ENCODE measurements at regions not wholly inside any gene's neighbourhood (a gene's known extent, or its start where the extent isn't known, plus 50 kb on each side); places are given as distances from the start of the nearest gene placed in this dataset.

DNA sequence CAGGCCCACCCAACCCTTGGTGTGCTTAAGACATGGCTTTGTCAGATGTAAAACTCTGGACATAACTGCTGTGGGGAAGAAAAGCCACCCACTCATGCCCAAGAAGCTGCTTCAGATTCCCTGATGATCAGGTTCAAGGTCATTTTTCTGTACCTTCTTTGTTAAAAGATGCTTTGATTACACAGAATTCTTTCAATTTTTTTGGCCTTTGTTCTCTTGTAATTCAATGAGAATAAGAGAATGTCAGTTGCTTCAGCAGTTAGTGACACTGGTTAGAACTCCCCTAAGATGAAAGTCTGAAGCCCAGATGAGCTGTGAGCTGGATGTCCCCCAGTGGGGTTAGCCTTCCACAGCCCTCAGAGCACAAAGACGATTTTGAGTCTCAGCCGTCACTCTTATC, 152.7 kb downstream of the CHRM3 start:
- no peak for DNase-seq

DNA sequence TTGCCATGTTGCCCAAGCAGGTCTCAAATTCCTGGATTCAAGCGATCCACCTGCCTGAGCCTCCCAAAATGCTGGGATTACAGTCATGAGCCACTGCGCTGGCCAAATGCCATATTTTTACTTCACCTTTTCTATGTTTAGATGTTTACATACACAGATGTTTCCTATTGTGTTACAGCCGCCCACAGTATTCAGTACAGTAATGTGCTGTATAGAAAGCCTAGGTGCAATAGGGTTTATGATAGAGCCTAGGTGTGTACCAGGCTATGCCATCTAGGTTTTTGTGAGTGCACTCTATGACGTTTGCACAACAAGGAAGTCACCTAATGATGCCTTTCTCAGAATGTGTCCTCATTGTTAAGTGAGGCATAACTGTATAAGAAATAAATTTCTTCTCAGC, 153.4 kb downstream of the CHRM3 start:
- DNase-seq = no peak

DNA sequence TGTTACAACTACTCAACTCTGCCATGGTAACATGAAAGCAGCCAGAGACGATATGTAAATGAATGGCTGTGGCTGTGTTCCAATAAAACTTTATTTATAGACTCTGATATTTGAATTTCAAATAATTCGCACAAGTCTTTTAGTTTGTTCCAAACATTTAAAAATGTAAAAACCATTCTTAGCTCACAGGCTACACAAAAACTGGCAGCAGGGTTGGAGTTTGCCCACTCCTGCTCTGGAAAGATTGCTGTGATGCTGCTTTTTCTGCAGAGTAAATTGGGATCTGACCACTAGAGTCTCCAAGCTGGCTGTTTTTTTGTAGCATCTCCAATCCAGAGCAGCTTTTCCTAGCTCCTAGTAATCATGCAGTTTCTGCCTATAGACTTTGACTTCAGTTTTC, 157.5 kb downstream of the CHRM3 start:
- DNase-seq = no peak

DNA sequence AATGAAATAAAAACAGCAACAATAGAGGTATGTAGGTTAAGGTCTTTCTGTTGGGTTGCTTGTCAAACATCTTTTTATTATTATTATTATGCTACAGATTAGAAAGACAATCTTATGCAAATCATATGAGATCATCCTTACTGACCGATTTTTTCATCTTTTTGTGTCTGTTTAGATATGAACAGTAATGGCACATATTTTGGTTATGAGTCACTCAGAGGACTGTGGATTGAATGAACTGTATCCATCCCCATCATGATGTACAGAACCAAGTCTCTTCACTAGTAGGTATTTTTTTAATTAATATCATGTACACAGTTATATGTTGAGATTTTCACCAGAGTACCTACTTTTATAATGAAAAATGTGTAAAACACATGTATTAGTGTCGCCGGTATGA, 159.1 kb downstream of the CHRM3 start:
- no peak for DNase-seq

DNA sequence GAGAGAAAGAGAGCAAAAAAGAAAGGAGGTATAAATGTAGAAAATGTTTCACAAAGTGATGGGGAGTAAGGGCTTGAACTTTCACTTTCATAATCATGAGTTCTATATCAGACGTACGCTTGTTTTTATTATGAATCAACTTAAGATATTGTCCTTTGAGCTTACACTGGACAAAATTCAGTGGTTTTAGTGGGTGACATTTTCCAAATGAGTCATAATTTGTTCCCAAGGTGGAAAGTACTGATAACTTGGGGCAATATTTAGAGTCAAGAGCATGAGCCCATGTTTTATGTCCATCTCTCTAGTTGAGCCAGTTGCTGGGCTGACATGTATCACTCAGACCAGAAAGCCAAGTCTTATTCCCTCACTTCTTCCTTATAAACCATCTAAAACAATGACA, 161.6 kb downstream of the CHRM3 start:
- no peak for DNase-seq

DNA sequence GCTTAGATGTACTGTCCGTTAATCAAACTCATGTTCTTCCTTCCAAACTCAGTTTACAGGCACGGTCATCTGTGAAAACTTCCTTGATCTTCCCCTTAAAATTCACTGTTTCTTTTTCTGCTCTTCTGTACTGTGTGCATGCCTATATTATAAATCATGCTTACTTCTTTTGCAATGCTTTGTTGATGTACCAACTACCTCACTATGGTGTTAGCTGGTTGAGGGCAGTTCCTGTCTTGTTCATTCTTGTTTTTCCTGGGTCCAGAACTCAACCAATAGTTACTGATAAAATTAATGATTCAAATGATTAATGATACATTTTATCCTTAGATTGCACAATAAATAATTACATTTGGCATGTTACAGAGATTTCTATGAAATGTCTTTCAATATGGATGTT, 163.8 kb downstream of the CHRM3 start:
- no peak for DNase-seq

DNA sequence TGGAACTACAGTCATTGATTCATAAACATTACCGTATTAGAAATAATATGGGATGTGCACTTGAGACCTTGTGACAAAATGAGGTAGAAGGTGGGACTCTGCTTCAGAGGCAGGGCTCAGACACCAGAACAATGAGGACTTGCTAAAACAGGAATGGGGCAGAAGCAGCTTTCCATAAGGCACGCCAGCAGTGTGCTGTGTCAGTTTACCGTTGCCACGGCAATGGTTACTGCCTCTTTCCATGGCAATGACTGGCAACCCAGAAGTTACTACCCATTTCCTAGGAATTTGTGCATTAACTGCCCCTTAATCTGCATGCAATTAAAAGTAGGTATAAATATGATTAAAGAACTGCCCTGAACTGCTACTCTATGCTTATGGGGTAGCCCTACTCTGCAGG, 169.0 kb downstream of the CHRM3 start:
- no peak for DNase-seq

DNA sequence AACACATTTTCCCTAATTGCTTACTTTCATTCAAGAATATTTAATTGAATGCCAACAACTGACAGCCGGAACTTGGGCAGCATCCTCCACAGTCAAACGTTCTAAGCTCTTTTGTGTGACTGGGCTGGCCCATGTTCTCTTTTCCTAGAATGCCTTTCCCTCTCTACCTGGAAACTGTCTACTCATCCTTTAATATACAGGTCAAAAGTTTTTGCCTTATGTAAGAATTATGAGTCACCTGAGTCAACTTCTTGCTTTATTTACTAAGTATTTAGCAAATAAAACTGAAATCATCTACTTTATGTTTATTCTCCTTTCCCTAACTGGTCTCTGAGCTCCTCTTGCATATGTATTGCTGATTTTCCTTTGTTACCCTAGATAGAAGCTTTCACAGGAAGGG, 172.2 kb downstream of the CHRM3 start:
- DNase-seq = no peak

DNA sequence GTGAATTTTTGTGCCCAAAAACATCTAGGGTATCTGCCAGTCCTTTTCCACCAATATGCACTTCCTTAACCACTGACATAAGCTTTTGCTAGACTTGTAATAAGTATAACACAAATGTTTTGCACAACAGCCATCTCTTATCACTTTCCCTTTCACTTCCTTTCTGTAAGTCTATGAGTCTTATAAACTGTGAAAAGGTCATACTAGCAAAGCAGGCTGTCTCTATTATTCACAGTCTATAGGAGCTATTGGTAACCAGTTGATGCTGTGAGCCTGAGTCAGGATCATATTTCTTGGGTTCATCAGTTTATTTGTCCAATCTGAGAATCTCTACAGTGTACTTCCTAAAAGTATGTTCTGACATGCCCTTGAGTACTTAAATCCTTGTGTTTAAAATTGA, 172.6 kb downstream of the CHRM3 start:
- no peak for DNase-seq

DNA sequence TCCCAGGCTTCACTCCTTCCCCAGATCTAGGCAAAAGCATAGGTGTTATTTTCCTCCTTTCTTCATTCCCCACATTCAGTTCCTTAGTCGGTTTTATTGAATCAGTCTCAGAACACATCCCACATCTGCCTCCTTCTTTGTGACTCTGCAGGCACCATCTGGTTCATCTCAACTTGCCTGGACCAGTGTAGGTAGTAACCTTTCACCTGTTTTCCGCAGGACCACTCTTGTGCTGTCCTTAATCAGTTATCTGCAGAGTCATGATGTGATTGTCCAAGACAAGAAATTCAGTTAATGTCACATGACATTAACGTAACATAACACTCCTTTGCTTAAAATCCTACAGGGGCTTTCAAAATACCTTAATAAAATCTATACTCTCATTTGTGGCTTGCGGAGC, 174.6 kb downstream of the CHRM3 start:
- no peak for DNase-seq

DNA sequence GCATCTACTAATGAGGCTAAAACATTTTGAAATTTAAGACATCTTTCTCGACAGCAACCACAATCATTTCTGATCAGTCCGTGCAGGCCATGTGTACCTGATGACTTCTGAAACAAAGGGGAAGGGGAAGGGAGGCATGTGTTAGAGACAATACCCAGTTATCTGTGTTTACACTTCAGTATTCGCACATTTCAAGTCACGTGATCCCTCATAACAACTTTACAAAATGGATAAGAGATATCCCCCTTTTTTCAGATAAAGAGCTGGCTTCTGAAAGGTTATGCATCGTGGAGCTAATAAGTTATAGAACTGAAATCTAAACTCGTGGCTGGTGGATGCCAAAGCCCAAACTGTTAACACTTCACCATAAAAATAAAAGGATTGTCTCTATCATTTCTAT, 175.7 kb downstream of the CHRM3 start:
- DNase-seq = no peak

DNA sequence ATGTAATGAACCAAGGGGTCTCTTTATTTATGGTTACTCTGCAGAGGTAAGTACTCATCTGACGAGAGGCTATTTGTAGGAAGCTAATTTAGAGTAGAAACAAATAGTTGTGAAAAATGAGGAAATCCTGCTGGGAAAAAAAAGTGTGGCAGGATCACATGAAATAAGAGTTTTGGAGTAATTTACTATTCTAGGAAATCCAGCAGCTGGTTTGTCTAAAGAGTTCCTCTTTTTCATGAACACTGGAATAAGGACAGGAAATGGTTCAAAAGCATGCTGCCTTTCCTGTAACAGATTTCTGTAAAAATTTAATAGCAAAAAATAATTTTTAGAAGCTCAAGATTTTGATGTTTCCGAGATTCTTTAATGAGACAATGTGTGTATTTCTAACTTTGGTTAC, 177.3 kb downstream of the CHRM3 start:
- DNase-seq = no peak

DNA sequence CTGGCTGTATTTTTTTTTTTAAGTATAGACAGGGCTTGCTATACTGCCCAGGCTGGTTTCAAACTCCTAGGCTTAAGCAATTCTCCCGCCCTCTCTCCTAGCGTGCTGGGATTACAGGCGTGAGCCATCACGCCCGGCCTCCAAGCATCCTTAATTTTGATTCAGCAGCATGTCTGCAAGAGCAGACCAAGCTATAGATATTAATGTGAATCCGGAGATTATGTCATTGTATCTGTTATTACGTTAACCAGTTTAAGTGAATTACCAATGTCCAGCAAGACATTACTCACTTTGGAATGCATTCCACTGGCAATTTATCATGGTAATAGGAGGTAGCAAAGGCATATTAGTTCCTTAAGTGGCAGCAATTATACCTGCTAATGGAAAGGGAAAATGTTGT, 179.7 kb downstream of the CHRM3 start:
- no peak for DNase-seq

DNA sequence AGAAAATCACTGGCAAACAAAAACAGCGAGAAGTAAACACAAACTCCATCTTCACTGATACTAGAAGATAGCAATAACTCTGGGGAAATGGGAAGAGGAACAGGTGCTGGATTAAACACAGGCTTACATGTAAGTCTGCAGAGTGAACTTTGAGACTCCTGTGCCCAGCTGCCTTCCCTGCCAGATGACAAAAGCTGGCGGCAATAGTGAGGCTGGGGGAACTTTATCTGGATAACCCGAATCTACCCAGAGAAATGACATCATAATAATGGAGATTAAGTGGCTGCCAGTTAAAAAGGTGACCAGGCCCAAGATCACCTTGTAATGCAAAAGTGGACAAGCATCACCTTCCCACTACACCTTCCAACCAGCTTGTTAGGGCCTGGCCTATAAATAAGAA, 184.5 kb downstream of the CHRM3 start:
- no peak for DNase-seq

DNA sequence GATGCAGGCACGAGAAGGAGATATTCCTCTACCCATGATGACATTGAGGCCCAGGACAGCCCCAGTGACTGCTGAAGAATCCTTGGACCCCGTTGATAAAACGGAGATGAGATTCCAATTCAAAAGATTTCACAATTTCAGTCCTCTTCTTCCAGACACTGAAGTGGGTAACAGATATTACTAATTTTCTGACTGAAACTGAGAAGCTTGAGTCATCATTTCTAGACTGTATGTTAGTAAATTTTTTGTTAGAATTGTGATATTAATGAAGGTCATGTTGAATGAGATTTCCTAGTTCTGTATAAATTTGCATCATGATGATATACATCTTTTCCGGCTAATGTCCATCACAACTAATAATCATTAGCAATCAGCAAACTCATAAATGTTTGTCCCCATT, 185.8 kb downstream of the CHRM3 start:
- no peak for DNase-seq

DNA sequence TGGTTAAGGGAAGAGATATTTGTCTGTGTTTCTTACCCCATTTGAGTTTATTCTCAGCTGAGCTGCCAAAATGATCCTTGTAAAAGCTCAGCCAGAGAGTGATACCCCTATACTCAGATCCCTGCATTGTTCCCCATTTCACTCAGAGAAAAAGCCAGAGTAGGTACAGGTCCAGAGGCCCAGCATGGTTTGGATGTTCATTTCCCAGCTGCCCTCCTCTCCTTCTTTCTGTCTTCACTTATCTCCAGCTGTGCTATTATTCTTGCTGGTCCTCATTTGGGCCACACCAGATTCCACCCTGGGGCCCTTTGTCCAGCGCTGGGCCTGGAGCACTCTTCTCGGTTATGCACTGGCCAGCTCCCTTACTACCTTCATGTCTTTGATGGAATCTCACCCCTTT, 187.7 kb downstream of the CHRM3 start:
- DNase-seq = no peak

DNA sequence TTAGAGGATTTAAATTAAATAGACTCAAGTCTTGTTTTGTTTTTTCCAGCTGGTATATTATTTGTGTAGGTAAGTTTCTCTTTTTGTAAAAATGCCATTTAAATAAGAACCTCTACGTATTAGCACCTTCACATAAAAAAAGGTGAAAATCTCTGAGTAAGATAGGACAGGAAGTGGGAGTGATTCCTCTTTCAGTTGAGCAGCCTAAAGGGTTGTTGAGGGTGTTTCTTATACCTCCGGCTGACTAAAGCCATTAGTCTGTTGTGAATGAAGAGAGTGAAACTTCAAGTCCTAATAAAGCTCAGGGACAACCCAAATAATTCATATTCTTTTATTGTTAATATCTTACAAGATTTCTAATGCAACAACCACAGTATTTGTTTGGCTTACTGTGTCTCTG, 188.7 kb downstream of the CHRM3 start:
- DNase-seq = no peak

DNA sequence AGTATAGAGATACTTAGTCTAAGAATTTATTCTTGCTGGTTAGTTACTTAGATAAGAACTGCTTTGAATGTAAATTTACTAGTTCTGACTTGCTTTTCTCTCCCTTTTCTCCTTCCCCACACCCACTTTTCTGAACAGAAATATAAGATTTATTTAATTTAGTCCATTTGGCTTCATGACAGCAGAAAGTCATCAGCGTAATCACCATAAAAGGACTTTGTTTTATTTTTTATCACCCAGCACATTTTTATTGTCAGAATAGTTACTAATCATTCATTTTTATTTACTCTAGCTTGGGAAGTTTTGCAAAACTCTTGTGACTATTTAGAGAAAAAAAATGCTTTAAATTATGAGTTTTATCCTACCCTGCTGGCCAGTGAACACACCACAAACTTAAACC, 197.2 kb downstream of the CHRM3 start:
- no peak for DNase-seq

DNA sequence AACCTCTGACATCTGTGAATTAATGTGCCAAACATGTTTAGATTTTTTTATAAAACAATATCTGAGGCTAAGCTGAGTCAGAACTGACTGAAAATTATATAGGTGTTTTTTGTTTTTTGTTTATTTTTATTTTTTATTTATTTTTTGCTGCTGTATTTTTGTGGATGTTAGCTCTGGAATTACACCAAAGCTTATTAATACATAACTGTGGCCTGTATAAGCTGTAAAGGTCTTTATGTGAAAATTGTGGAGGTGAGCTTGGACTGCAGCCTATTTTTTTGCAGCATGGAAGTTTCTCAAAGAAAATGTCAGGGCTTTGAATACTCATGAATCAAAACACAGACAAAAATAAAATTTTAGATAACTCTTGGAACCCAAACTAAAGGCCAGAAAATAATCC, 199.8 kb downstream of the CHRM3 start:
- DNase-seq = no peak

DNA sequence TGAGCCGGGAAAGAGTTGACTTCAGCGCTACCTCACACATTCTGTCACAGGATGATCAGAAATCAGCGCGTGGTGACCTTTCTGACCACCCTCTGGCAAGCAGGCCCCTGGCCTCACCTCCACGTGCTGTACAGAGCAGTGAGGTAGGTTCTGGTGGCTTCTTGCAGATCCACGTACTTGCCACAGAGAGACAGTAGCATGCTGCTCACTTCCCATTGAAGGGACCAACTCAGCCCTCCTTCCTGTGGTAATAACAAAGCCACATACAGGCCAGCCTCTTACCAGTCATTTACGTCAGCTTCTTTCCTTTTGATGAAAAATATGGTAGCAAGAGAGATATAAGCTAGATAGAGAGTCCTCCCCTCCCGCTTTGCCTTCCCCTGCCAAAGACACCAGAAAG, 200.7 kb downstream of the CHRM3 start:
- no peak for DNase-seq

DNA sequence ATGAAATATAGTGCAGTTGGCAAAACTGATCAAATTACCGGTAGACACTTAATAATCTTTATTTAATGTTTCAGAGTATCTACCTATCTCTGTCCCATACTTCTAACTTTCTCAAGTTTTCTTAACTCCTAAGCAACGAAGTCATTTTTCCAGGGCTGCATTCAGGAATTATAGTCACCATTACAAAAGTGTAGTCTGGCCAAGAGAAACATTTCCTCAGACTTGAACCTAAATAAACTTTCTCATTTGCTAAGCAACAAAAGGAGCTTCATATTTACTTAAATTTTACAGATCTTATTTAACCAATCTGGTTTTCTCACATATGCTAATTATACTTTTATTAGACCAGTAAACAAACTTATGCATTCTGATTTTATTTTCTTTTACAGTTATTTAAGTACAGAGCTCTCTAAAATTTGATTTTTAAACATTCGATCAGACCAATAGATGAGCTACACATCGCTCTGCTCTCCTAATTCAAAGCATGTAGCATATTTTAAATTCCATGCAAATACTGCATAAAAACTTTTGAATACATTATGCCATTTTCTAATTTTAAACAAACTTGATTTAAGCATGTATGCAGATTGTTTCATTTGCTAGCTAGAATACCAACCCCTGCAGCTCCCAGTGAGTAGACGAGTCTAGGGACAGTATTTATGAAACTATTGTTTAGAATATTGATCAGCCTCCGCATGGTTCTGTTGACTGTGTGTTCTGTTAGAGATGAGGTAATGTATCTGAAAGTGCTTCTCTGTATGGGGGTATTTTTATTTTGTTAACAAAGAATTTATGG, 201.4 kb downstream of the CHRM3 start:
- no peak for DNase-seq

DNA sequence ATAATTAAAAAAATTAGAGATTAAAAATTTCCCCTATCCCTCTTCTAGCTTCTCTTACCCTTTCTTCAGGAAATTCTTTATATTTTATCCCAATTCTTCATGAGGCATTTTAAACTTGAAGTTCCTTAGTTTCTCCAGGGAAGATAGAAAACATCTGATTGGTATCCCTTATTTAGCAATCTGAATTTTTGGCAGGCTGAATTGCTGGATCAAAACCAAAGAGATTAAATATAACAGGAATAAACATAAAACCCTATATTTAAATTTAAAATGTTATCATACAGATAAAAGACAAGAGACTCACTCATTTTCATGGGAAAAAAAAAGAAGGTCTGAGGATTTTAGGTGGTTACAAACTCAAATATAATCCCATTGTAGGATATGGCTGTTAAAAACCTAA, 204.2 kb downstream of the CHRM3 start:
- DNase-seq = no peak

DNA sequence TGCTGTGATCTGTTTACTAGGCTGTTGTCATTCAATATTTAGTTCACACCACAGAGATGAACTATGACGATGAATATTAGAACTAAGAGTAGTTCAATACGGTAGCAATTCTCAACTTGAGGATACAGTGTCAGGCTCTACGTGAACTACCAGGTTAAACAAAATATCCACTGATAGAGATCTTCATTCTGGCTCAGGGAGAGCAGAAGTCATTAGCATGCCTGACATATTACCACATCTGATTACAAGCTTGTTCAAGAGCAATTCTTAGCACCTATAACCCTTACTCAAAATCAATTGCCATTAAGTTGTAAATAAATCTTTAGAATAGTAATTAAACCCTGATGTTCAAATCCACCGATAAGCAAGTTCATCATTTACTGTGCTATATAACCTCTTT, 207.2 kb downstream of the CHRM3 start:
- no peak for DNase-seq

DNA sequence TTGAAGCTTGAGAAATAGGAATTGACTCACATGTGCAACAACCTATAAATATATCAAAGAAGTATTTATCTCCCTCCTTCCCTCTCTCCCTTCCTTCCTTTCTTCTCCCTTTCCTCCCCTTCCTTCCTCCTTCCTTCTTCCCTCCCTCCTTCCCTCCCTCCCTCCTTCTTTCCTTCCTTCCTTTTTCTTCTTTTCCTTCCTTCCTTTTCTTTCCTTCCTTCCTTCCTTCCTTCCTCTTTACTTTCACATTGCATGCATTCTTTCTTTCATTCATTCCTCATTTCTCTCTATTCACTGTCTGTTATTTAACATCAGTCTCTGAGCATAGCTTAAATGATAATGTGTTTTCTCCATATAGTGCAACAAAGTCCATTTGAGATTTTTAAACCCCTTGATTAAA, 214.2 kb downstream of the CHRM3 start:
- DNase-seq = no peak

DNA sequence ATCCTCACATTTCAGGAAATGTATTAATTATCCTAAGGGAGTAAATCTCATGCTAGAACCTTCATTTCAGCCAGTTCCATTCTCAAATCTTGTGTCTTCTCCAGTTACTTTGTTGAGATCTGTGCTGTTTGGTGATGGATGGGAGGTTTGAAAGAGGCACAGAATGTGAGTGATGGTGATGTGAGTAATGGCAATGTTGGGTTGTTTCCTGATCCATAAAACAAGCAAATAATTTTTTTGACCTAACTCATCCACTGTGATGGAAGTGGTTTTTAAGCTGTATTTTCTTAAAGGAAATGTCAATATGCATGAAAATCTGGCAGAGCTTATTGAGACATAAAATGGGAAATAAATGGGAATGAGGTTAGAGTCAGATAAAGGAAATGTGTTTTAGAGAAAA, 214.7 kb downstream of the CHRM3 start:
- no peak for DNase-seq

DNA sequence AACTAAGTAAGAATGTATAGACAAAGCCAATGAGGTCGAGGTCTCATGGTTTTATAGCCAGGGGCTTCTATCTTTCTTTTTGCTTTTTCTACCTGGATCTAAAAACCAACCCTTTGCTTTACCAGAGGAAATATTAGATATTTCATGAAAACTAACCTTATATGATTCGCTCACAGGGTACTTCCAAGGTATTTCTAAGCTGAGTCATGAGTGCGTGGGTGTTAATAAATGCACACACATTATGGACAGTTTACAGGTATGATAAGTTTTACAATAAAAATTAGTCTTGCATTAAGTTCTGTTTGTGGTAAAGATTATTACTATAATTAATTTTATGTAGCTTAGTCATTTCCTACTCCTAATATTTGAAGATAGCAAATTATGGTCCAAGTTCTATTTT, 217.2 kb downstream of the CHRM3 start:
- no peak for DNase-seq
